Pulmonary artery endothelial cell (primary cell): ENCODE measurements at regions not wholly inside any gene's neighbourhood (a gene's known extent, or its start where the extent isn't known, plus 50 kb on each side); places are given as distances from the start of the nearest gene placed in this dataset.
"Not testable (repeated sequence)": the region's sequence is repeated elsewhere in the genome, so short reads cannot be mapped to it uniquely, and the experiment has no call there.

Experiments used
- DNase-seq: peaks from one replicate; pipeline ENCODE4 v3.0.0-alpha.2; 2011; ENCODE audit warnings: low read depth, low spot score

DNA sequence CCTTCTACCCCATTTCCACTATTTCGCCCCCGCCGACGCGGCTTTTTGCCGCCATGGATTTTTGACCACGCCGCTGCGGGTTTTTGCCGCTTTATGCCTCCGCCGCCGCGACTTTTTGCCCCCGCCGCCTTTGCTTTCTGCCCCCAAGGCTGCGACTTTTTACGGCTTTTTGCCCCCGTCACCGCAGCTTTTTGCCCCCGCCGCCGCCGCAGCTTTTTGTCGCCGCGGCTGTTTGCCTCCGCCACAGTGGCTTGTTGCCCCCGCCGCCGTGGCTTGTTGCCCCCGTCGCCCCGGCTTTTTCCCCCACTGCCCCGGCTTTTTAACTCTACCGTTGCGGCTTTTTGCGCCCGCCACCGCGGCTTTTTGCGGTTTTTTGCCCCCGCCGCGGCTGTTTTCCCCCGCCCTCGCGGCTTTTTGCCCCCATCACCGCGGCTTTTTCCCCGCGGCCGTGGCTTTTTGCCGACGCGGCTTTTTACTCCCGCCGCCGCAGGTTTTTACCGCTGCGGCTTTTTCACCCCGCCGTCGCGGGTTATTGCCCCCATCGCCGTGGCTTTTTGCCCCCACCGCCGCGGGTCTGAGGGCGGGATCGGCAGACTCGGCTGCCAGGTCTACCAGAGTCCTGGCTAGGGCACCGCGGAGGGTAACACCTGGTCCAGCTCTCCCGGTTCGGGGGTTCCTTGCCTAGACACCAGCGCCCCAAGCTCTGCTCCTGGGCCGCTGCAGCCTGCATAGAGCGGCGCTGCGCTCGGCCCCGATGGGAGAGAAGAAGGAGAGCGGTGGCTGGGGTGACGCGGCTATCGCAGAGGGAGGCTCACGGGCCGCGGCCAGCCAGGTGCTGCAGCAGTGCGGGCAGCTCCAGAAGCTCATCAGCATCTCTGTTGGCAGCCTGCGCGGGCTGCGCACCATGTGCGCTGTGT is 562.7 kb upstream of the WSB1 start:
- no peak for DNase-seq

DNA sequence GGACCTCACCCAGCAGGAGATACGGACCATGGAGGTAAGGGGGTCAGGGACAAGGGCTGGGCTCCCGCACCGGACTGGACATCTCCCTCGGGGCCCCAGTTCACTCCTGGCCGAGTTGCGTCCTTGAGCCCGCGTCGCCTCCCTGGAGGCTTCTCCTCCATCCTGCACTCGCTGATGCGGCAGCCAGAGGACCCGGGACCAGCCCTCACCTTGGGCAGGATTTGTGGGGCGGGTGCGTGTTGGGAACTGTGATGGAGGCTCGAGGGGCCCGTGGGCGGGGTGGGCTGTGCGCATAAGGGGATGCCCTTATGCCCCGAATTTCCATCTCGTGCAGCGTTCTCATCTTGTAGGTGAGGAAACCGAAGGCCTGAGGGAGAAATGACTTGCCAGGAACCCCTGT is 562.0 kb upstream of the WSB1 start:
- not testable (repeated sequence) for DNase-seq

DNA sequence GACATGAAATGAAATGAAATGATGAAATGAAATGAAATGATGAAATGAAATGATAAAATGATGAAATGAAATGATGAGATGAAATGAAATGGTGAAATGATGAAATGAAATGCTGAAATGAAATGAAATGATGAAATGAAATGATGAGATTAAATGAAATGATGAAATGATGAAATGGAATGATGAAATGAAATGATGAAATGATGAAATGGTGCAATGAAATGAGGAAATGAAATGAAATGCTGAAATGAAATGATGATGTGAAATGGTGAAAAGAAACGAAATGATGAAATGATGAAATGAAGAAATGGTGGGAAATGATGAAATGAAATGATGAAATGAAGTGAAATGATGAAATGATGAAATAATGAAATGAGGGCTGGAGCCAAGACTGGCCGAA is 559.1 kb upstream of the WSB1 start:
- not testable (repeated sequence) for DNase-seq

DNA sequence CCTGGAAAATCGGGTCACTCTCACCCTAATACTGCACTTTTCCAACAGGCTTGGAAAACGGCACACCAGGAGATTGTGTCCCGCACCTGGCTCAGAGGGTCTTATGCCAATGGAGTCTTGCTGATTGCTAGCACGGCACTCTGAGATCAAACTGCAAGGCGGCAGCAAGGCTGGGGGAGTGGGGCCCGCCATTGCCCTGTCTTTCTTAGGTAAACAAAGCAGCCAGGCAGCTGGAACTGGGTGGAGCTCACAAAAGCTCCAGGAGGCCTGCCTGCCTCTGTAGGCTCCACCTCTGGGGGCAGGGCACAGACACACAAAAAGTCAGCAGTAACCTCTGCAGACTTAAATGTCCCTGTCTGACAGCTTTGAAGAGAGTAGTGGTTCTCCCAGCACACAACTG is 557.9 kb upstream of the WSB1 start:
- not testable (repeated sequence) for DNase-seq

DNA sequence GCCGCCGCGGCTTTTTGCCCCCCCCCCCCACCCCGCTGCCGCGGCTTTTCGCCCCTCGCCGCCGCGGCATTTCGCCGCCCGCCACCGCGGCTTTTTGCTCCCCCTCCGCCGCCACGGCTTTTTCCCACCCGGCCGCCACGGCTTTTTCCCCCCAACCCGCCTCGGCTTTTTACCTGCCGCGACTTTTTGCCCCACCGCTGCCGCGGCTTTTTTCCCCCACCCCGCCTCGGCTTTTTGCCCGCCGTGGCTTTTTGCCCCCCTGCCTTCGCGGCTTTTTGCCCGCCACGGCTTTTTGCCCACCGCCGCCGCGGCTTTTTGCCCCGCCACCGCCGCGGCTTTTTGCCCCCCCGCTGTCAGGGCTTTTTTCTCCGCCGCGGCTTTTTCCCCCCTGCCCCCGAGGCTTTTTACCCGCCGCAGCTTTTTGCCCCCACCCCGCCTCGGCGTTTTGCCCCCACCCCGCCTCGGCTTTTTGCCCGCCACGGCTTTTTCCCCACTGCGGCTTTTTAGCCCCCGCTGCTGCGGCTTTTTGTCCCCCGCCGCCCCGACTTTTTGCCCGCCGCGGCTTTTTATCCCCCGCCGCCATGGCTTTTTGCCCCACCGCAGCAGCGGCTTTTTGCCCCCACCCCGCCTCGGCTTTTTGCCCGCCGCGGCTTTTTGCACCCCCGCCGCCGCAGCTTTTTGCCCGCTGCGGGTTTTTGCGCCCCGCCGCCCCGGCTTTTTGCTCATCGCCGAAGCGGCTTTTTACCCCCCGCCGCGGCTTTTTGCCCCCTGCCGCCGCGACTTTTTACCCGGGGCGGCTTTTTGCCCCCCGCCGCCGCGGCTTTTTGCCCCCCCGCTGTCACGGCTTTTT is 527.8 kb upstream of the WSB1 start:
- DNase-seq, result no peak

DNA sequence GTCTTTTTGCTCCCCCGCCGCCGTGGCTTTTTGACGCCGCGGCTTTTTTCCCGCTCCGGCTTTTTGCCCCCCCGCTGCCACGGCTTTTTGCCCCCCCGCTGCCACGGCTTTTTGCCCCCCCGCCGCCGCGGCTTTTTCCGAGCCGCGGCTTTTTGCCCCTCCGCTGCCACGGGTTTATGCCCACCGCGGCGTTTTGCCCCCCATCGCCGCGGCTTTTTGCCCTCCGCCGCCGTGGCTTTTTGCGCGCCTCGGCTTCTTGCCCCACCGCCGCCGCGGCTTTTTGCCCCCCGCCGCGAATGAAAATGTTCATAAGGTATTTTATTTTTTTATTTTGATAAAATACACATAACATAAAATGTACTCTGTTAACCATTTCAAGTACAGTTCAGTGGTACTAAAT is 527.2 kb upstream of the WSB1 start:
- no peak for DNase-seq

DNA sequence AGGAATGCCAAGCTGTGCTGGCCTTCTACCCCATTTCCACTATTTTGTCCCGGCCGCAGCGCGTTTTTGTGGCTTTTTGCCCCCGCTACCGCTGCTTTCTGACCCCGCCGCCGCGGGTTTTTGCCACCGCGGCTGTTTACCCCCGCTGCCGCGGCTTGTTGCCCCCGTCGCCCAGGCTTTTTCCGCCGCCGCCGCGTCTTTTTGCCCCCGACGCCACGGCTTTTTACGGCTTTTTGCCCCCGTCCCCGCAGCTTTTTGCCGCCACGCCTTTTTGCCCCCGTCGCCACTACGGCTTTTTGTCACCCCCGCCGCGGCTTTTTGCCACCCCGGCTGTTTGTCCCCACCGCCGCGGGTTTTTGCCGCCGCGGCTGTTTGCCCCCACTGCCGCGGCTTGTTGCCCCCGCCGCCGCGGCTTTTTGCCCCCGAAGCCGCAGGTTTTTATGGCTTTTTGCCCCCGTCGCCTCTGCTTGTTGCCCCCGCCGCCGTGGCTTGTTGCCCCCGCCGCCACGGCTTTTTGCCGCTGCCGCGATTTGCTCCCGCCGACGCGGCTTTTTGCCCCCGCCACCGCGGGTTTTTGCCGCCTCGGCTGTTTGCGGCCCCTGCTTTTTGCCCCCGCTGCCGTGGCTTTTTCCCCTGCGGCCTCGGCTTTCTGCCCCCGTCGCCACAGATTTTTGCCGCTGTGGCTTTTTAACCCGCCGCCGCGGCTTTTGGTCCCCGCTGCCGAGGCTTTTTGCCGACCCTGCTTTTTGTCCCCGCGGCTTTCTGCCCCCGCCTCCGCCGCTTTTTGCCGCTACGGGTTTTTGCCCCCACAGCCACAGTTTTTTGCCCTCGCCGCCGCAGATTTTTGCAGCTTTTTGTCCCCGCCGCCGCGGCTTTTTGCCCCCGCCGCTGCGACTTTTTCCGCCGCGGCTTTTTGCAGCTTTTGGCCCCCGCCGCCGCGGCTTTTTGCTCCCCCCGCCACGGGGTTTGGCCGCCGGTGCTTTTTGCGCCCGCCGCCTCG is 520.4 kb upstream of the WSB1 start:
- no peak for DNase-seq

DNA sequence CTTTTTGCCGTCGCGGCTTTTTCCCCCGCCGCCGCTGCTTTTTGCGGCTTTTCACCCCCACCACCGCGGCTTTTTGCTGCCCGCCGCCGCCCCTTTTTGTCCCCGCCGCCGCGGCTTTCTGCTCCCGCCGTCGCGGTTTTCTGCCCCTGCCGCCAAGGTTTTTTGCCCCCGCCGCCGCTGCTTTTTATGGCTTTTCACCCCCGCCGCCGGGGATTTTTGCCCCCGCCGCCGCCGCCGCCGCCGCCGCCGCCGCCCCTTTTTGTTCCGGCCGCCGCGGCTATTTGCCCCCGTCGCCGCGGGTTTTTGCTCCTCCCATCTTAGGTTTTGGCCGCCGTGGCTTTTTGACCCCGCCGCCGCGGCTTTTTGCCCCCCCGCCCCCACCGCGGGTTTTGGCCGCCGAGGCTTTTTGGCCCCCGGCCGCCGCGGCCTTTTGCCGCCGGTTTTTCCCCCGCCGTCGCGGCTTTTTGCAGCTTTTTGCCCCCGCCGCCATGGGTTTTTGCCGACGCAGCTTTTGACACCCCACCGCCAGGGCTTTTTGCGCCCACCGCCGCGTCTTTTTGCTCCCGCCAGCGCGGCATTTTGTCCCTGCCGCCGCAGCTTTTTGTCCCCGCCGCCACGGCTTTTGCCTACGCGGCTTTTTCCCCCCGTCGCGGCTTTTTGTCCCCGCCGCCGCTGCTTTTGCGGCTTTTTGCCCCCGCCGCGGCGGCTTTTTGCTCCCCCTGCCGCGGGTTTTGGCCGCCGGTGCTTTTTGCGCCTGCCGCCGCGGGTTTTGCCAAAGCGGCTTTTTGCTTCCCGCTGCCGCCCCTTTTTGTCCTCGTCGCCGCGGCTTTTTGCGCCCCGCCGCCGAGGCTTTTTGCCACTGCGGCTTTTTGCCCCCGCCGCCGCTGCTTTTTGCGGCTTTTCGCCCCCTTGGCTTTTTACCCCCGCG is 519.4 kb upstream of the WSB1 start:
- no peak for DNase-seq

DNA sequence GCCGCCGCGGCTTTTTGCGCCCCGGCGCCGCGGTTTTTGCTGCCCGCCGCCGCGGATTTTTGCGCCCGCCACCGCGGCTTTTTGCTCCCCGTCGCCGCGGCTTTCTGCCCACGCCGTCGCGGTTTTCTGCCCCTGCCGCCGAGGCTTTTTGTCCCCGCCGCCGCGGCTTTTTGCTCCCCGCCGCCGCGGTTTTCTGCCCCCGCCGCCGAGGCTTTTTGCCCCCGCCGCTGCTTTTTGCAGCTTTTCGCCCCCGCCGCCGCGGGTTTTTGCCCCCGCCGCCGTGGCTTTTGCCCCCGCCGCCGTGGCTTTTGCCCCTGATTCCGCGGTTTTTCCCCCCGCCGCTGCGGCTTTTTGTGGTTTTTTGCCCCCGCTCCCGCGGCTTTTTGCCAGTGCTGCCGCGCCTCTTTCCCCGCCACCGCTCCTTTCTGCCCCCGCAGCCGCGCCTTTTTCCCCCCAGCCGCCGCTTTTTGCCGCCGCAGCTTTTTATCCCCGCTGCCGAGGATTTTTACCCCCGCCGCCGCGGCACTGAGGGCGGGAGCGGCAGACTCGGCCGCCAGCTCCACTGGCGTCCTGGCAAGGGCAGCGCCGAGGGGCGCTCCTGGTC is 518.6 kb upstream of the WSB1 start:
- DNase-seq, result no peak

DNA sequence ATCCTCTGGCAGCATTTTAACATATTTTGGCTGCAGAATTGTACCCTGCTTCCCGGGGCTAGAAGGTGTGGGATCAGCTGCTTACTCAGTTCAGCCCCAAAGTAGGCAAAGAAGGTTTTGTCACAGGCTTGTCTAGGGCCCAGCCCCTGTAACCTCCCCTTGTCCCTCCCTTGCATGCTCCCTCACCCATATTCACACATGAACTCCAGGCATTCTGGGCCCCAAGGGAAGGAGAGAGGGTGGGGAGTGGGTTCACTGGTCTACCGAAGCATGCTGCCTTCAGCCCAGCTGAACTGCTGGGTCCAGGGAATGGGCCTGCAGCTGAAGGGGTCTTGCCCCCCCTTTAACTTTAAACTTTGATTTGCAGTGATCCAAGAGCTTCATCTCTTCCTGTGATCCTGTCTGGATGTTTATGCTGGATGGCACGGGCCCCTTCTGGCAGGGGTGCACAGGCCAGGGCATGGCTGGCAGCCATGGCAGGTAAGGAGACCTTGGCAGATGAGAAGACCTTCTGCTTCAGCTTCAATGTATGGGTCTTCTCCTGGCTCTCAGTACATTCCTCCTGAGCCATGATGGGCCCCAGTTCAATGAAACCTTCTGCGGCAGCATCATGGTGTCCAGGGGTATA is 513.6 kb upstream of the WSB1 start:
- not testable (repeated sequence) for DNase-seq

DNA sequence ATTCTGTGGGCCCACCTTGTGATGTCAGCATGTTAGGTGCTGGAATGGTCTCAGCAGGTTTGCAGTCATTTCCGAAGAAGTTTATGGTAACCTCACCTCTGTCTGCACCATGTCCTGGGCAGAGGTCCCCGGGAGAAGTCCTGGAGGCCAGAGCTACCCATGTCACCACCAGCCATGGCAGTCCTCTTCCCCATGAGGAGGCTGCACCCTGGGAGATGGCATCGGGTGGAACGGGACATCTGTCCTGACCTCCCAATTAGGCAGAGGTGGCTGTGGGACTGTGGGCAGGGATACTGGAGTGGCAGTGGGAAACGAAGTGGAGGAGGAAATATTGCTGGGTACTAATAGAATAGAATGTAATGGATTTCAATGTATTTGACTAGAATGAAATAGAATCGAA is 511.8 kb upstream of the WSB1 start:
- DNase-seq, result no peak

DNA sequence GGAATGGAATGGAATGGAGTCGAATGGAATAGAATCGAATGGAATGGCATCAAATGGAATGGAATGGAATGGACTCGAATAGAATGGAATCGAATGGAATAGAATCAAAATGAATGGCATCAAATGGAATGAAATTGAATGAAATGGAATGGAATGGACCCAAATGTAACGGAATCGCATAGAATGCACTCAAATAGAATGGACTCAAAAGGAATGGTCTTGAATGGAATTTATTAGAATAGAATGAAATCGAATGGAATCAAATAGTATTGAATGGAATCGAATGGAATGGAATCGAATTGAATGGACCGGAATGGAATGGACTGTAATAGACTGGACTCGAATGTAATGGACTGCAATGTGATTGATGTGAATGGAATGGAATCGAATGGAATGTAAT is 501.4 kb upstream of the WSB1 start:
- DNase-seq, result peak; percentile 1

DNA sequence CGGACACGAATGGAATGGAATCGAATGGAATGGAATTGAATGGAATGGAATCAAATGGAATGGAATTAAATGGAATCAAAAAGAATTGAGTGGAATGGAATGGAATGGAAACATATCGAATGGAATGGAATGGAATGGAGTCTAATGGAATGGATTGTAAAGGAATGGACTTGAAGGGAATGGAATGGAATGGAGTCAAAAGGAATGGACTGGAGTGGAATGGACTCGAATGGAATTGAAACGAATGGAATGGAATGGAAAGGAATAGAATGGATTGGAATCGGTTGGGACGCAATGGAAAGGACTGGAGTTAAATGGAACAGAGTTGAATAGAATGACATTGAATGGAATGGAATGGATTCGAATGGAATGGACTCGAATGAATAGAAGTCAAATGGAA is 486.9 kb upstream of the WSB1 start:
- no peak for DNase-seq

DNA sequence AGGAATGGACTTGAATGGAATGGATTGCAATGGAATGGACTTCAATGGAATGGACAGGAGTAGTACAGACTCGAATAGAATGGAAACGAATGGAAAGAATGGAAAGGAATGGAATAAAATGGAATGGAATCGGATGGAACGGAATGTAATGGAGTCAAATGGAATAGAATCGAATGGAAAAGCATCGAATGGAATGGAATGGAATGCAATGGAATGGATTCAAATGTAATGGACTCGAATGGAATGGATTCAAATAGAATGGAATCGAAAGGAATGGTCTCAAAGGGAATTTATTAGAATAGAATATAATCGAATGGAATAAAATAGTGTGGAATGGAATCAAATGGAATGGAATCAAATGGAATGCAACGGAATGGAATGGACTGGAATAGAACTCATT is 484.9 kb upstream of the WSB1 start:
- peak; percentile 5 for DNase-seq

DNA sequence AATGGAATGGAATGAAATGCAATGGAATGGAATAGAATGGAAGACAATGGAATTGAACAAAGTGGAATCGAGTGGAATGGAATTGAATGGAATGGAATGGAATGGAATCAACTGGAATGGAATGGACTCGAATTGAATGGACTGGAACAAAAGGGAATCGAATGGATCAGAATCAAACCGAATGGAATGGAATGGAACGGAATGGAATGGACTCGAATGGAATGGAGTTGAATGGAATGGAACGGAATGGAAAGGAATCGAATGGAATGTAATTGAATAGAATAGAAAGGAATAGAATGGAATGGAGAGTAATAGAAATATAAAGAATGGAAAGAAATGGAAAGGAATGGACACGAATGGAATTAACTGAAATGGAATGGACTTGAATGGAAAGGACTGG is 475.2 kb upstream of the WSB1 start:
- peak; percentile 10 for DNase-seq
